B cell (primary cell): ENCODE measurements at regions not wholly inside any gene's neighbourhood (a gene's known extent, or its start where the extent isn't known, plus 50 kb on each side); places are given as distances from the start of the nearest gene placed in this dataset.

ENCODE experiments used
- ATAC-seq: fragments of 200-7000 bp; cut with Tn5 transposase; one replicate; pipeline ENCODE4 v1.10.0; 2021; ENCODE audit warnings: low read depth, mild to moderate bottlenecking, moderate number of reproducible peaks, moderate library complexity
- CTCF ChIA-PET: fragments of 350-600 bp; sonication (Branson Sonifier 250); formaldehyde crosslinking; loops from one replicate; lab custom pipeline; 2021; ENCODE audit warnings: antibody characterized with exemption, inconsistent platforms; lab: Charles Lee
- POLR2A ChIA-PET: fragments of 350-600 bp; sonication (Branson Sonifier 250); formaldehyde crosslinking; loops from one replicate; lab custom pipeline; 2021; ENCODE audit warnings: antibody characterized with exemption; lab: Charles Lee
- DNase-seq: peaks from one replicate; pipeline ENCODE4 v3.0.0; 2013
- H2AFZ ChIP-seq: 2 replicates; pipeline ENCODE4 v1.6.1; 2012; ENCODE audit warnings: mild to moderate bottlenecking, low read depth, low read length; ENCODE audit not compliant: insufficient read depth, poor library complexity, severe bottlenecking
- H3K27ac ChIP-seq, 2 donors: 1 replicate in 1 of 2; 2 replicates in 1 of 2; pipeline ENCODE4 v1.5.1; 2012 to 2013; ENCODE audit warnings: low read length in 2 of 2, mild to moderate bottlenecking in 2 of 2, moderate library complexity in 1 of 2
- H3K27me3 ChIP-seq, 4 experiments: fragments of 200-600 bp in 1 of 4; sonication (generic) in 1 of 4; replicated peaks in 1 of 4; 1 replicate in 2 of 4; 2 replicates in 2 of 4; pipeline versions ENCODE4 v1.6.1 to v1.7.0; 2013 to 2016; ENCODE audit warnings: low read length in 3 of 4, mild to moderate bottlenecking in 2 of 4, mixed read lengths in 1 of 4, moderate library complexity in 1 of 4; ENCODE audit not compliant: insufficient read depth in 4 of 4, control insufficient read depth in 3 of 4; ENCODE audit errors: control extremely low read depth in 1 of 4
- H3K36me3 ChIP-seq, 2 experiments: replicated peaks in 1 of 2; 1 replicate in 1 of 2; 2 replicates in 1 of 2; pipeline versions ENCODE4 v1.6.1 to v1.7.1; 2013; ENCODE audit warnings: low read length in 1 of 2; ENCODE audit not compliant: insufficient read depth in 2 of 2, control insufficient read depth in 1 of 2; ENCODE audit errors: control extremely low read depth in 1 of 2, extremely low read depth in 1 of 2
- H3K4me1 ChIP-seq, 2 donors: fragments of 200-600 bp in 1 of 2; sonication (generic) in 1 of 2; 1 replicate in 1 of 2; 2 replicates in 1 of 2; pipeline versions ENCODE4 v1.5.1 to v1.6.1; 2013 to 2017; ENCODE audit warnings: low read length in 2 of 2; ENCODE audit not compliant: control insufficient read depth in 2 of 2, insufficient read depth in 2 of 2
- H3K4me2 ChIP-seq: replicated peaks from 2 replicates; pipeline ENCODE3; 2012; ENCODE audit warnings: mild to moderate bottlenecking, low read depth, low read length; ENCODE audit not compliant: poor library complexity, severe bottlenecking
- H3K4me3 ChIP-seq, 5 experiments: fragments of 200-600 bp in 1 of 5; sonication (generic) in 1 of 5; 1 replicate in 3 of 5; 2 replicates in 2 of 5; pipeline versions ENCODE4 v1.5.1 to v1.7.0; 2011 to 2016; ENCODE audit warnings: low read length in 4 of 5, mild to moderate bottlenecking in 4 of 5, low read depth in 2 of 5, control low read depth in 1 of 5, moderate library complexity in 1 of 5; ENCODE audit not compliant: insufficient read depth in 1 of 5; ENCODE audit errors: control extremely low read depth in 1 of 5, extremely low read depth in 1 of 5
- H3K79me2 ChIP-seq: fragments of 200-600 bp; sonication (generic); one replicate; pipeline ENCODE4 v1.6.0; 2016; ENCODE audit warnings: low read length; ENCODE audit not compliant: control insufficient read depth, insufficient read depth
- H3K9ac ChIP-seq: fragments of 200-600 bp; sonication (generic); 2 replicates; pipeline ENCODE4 v1.6.1; 2017; ENCODE audit warnings: mild to moderate bottlenecking, low read length, moderate library complexity
- H3K9me3 ChIP-seq, 3 donors: one replicate each; pipeline versions ENCODE4 v1.6.1 to v1.7.1; 2013; ENCODE audit warnings: low read length in 2 of 3; ENCODE audit not compliant: control insufficient read depth in 2 of 3, insufficient read depth in 1 of 3; ENCODE audit errors: control extremely low read depth in 1 of 3
- H4K20me1 ChIP-seq: 2 replicates; pipeline ENCODE4 v1.6.0; 2012; ENCODE audit warnings: mild to moderate bottlenecking, low read length; ENCODE audit not compliant: insufficient read depth, control insufficient read depth, poor library complexity, severe bottlenecking
- H3K27ac Mint-ChIP-seq: one replicate; pipeline ENCODE4 v1.8.0; 2021; ENCODE audit warnings: mixed read lengths
- H3K27me3 Mint-ChIP-seq: one replicate; pipeline ENCODE4 v1.8.0; 2021; ENCODE audit warnings: mixed read lengths
- H3K4me1 Mint-ChIP-seq: one replicate; pipeline ENCODE4 v1.8.0; 2021; ENCODE audit warnings: mixed read lengths
- H3K4me3 Mint-ChIP-seq: one replicate; pipeline ENCODE4 v1.8.0; 2021; ENCODE audit warnings: mixed read lengths
- H3K9me3 Mint-ChIP-seq: one replicate; pipeline ENCODE4 v1.8.0; 2022; ENCODE audit warnings: mixed read lengths; ENCODE audit not compliant: insufficient read depth
- CTCF ChIP-seq: fragments of 200-600 bp; IDR thresholded peaks from one replicate; pipeline ENCODE4 v1.8.0; 2022; ENCODE audit warnings: antibody characterized with exemption, mild to moderate bottlenecking
- EZH2 ChIP-seq: IDR thresholded peaks from 2 replicates; pipeline ENCODE4 v1.6.1; 2012; ENCODE audit warnings: borderline replicate concordance, low read depth, mild to moderate bottlenecking, moderate library complexity, low read length; ENCODE audit not compliant: insufficient read depth, poor library complexity, severe bottlenecking
- WGBS: methylation state at CpG from one replicate; pipeline ENCODE4 v1.1.5; 2013; ENCODE audit warnings: missing lambda C conversion rate; ENCODE audit not compliant: insufficient coverage; 5-methylcytosine and 5-hydroxymethylcytosine counted together
- intact Hi-C: fragments of 100-400 bp; cut with micrococcal nuclease; formaldehyde crosslinking; loops from one replicate; pipeline ENCODE4 v1.10.0; 2022

- Mint-ChIP-seq H3K27me3 (no peaks in the 10 kb centered on the region), H3K4me1 (no peaks in the 10 kb centered on the region), H3K9me3 (no peaks in the 10 kb centered on the region), H3K4me3 (no peak overlapping the region), H3K27ac (no peak overlapping the region)
- Histone ChIP-seq H3K27ac (no peak overlapping the region), H3K4me3 (no peak overlapping the region), H3K79me2 (no peaks in the 10 kb centered on the region), H3K4me2 (no peak overlapping the region), H3K27me3 (no peaks in the 10 kb centered on the region), H3K9ac (no peak overlapping the region), H2AFZ (no peak overlapping the region), H3K9me3 (no peaks in the 10 kb centered on the region), H3K4me1 (no peaks in the 10 kb centered on the region), H3K36me3 (no peaks in the 10 kb centered on the region), H4K20me1 (no peaks in the 10 kb centered on the region)
- TF ChIP-seq EZH2 (no peak), CTCF (no peak)
- ATAC-seq (no peak), DNase-seq (no peak)
- WGBS = 64% methylated on average over 1 of the region's 3 CpGs
- POLR2A ChIA-PET = no interaction called here
- CTCF ChIA-PET = interaction anchor here (1.3 kb wide), 1 partner anchor 278 kb away, joined by 3 read pairs; no protein-coding TSS in a partner anchor
- intact Hi-C loops = no loop called here
Measured at GRCh38 chr4:98745366-98745765, 87.0 kb upstream of the TSPAN5 start.

- H3K4me1 Mint-ChIP-seq = no peaks in the 10 kb centered on the region
Measured at GRCh38 chr4:98744372-98745150, 86.2 kb upstream of the TSPAN5 start.

More at GRCh38 chr4:98744372-98745150, 86.2 kb upstream of the TSPAN5 start:
- Histone ChIP-seq H3K27me3 (no peaks in the 10 kb centered on the region), H3K9ac (no peak overlapping the region), H3K9me3 (no peaks in the 10 kb centered on the region), H3K4me2 (no peak overlapping the region), H3K4me3 (no peak overlapping the region), H3K79me2 (no peaks in the 10 kb centered on the region), H2AFZ (no peak overlapping the region), H3K36me3 (no peaks in the 10 kb centered on the region), H3K4me1 (no peaks in the 10 kb centered on the region), H4K20me1 (no peaks in the 10 kb centered on the region), H3K27ac (no peak overlapping the region)
- Mint-ChIP-seq H3K27me3 (no peaks in the 10 kb centered on the region), H3K27ac (no peak overlapping the region), H3K4me3 (no peak overlapping the region), H3K9me3 (no peaks in the 10 kb centered on the region)
- CTCF ChIA-PET = interaction anchor here (1.3 to 1.4 kb wide), 2 partner anchors 248 to 277 kb away, joined by 3 read pairs; no protein-coding TSS in a partner anchor
- no peak for TF ChIP-seq EZH2
- WGBS = 91% methylated on average over 3 of the region's 4 CpGs
- DNase-seq (no peak), ATAC-seq (no peak)
- intact Hi-C loops = no loop called here
- POLR2A ChIA-PET = no interaction called here
